Activated CD4-positive, alpha-beta T cell treated with anti-CD3 and anti-CD28 coated beads for 36 hours (primary cell): ENCODE measurements at regions not wholly inside any gene's neighbourhood (a gene's known extent, or its start where the extent isn't known, plus 50 kb on each side); places are given as distances from the start of the nearest gene placed in this dataset.

Source experiments
- ATAC-seq: fragments of 200-7000 bp; cut with Tn5 transposase; one replicate; pipeline ENCODE4 v1.10.0; 2021; ENCODE audit warnings: mild to moderate bottlenecking, moderate library complexity
- CTCF ChIA-PET: fragments of 350-600 bp; sonication (Branson Sonifier 250); formaldehyde crosslinking; loops from one replicate; lab custom pipeline; 2021; ENCODE audit warnings: antibody characterized with exemption; lab: Charles Lee
- POLR2A ChIA-PET: fragments of 350-600 bp; sonication (Branson Sonifier 250); formaldehyde crosslinking; loops from one replicate; lab custom pipeline; 2021; ENCODE audit warnings: antibody characterized with exemption, inconsistent platforms; lab: Charles Lee
- DNase-seq: peaks from one replicate; pipeline ENCODE4 v3.0.0-alpha.2; 2020
- H3K27ac Mint-ChIP-seq: one replicate; pipeline ENCODE4 v1.8.0; 2021; ENCODE audit warnings: mixed read lengths
- H3K27me3 Mint-ChIP-seq: one replicate; pipeline ENCODE4 v1.8.0; 2021; ENCODE audit warnings: mixed read lengths
- H3K36me3 Mint-ChIP-seq: one replicate; pipeline ENCODE4 v1.8.0; 2021; ENCODE audit warnings: low read depth, mixed read lengths
- H3K4me1 Mint-ChIP-seq: one replicate; pipeline ENCODE4 v1.8.0; 2021; ENCODE audit warnings: mixed read lengths
- H3K4me3 Mint-ChIP-seq: one replicate; pipeline ENCODE4 v1.8.0; 2021; ENCODE audit warnings: mild to moderate bottlenecking, moderate library complexity, mixed read lengths
- H3K9me3 Mint-ChIP-seq: one replicate; pipeline ENCODE4 v1.8.0; 2021; ENCODE audit warnings: low read depth, mixed read lengths
- intact Hi-C, 2 experiments: fragments of 100-400 bp; cut with DNase I in 1 of 2; cut with micrococcal nuclease in 1 of 2; formaldehyde crosslinking; loops; one replicate each; pipeline versions ENCODE4 v1.14.2 to v1.15.1; 2022 to 2024; cut with DNase I, micrococcal nuclease

DNA sequence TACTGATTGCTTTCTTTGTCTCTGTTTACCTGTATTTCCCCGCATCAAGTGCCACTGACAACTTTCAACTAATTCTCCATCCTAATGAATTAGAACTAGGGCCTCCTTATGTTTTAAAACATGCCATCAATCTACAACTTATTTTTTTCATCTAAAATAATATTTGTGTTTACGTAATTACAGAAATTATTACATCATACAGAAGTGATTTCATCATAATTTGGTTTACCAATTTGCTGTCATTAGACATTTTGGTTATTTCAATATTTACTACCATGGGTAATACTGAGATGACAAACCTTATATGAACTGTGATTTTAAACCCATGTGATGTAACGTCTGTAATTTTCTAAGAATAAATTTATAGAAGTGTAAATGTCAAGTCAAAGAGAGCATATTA lies 468.0 kb upstream of the IL12A start:
- intact Hi-C loops = no loop called here
- Mint-ChIP-seq H3K27ac (no peak overlapping the region), H3K27me3 (peaks cover 2% of the 10 kb centered on the region), H3K9me3 (no peaks in the 10 kb centered on the region), H3K36me3 (no peaks in the 10 kb centered on the region), H3K4me3 (no peak overlapping the region), H3K4me1 (no peaks in the 10 kb centered on the region)
- CTCF ChIA-PET = no interaction called here
- no peak for ATAC-seq
- DNase-seq = no peak
- POLR2A ChIA-PET = no interaction called here

DNA sequence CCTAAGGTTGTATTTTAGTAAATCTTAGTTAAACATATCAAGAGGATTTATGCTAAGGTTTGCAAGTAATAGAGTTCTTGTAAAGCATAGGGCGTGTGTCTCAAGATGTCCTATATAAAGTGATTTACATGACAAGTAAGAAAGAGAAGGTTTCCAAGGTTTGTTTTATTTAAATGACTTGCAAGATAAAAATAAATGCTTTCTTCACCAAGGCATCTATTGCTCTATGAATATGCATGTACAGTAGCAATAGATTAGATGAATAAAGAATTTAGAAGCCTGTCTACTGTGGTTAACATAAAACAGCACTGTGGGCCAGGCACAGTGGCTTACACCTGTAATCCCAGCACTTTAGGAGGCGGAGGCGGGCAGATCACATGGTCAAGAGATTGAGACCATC lies 466.4 kb upstream of the IL12A start:
- CTCF ChIA-PET = no interaction called here
- no peaks in the 10 kb centered on the region for H3K27me3 Mint-ChIP-seq
- no peak for DNase-seq
- intact Hi-C loops = no loop called here
- POLR2A ChIA-PET = no interaction called here
- no peak for ATAC-seq
- no peaks in the 10 kb centered on the region for H3K9me3 Mint-ChIP-seq
- no peak overlapping the region for H3K27ac Mint-ChIP-seq
- no peaks in the 10 kb centered on the region for H3K36me3 Mint-ChIP-seq
- no peaks in the 10 kb centered on the region for H3K4me1 Mint-ChIP-seq
- no peak overlapping the region for H3K4me3 Mint-ChIP-seq

- ATAC-seq = no peak
- ChIA-PET CTCF (no interaction called here), POLR2A (no interaction called here)
- Mint-ChIP-seq H3K4me1 (no peaks in the 10 kb centered on the region), H3K27me3 (no peaks in the 10 kb centered on the region), H3K4me3 (no peak overlapping the region), H3K9me3 (no peaks in the 10 kb centered on the region), H3K36me3 (no peaks in the 10 kb centered on the region), H3K27ac (no peak overlapping the region)
- DNase-seq = no peak
- intact Hi-C loops = no loop called here
Observed at GRCh38 chr3:159528251-159528895, 460.3 kb upstream of the IL12A start.

- H3K27me3 Mint-ChIP-seq = no peaks in the 10 kb centered on the region
- DNase-seq = no peak
- H3K4me1 Mint-ChIP-seq = no peaks in the 10 kb centered on the region
- CTCF ChIA-PET = no interaction called here
- POLR2A ChIA-PET = no interaction called here
- no peaks in the 10 kb centered on the region for H3K9me3 Mint-ChIP-seq
- intact Hi-C loops = no loop called here
- H3K36me3 Mint-ChIP-seq = no peaks in the 10 kb centered on the region
- ATAC-seq = no peak
- no peak overlapping the region for H3K27ac Mint-ChIP-seq
- no peak overlapping the region for H3K4me3 Mint-ChIP-seq
Observed at GRCh38 chr3:159532577-159532976, 456.1 kb upstream of the IL12A start.

- no peak overlapping the region for H3K4me3 Mint-ChIP-seq
- ATAC-seq = no peak
- ChIA-PET POLR2A (no interaction called here), CTCF (no interaction called here)
- no peak for DNase-seq
- no peaks in the 10 kb centered on the region for H3K36me3 Mint-ChIP-seq
- no peaks in the 10 kb centered on the region for H3K4me1 Mint-ChIP-seq
- H3K9me3 Mint-ChIP-seq = no peaks in the 10 kb centered on the region
- H3K27ac Mint-ChIP-seq = no peak overlapping the region
- H3K27me3 Mint-ChIP-seq = no peaks in the 10 kb centered on the region
- intact Hi-C loops = no loop called here
Observed at GRCh38 chr3:159534496-159534895, 454.1 kb upstream of the IL12A start.

DNA sequence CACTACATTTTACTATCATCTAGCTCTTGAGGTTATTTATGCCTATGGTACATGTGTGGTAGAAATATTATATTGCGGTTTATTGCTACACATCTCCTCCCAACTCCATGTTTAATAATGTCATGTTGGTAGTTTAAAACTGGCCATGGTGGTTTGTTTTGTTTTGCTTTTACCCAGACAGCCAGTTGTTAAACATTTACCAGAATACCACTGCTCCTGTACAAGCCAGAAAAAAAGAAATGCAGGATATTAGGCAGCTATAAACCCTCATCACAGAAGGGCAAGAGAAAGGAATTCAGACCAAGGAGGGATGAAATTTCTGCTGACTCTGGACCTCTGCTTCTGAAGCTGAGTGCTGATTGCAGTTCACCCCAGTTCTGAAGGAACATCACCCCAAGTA lies 451.8 kb upstream of the IL12A start:
- CTCF ChIA-PET = no interaction called here
- intact Hi-C loops = no loop called here
- Mint-ChIP-seq H3K27me3 (no peaks in the 10 kb centered on the region), H3K27ac (no peak overlapping the region), H3K9me3 (peaks cover 4% of the 10 kb centered on the region), H3K4me3 (no peak overlapping the region), H3K36me3 (no peaks in the 10 kb centered on the region), H3K4me1 (no peaks in the 10 kb centered on the region)
- no peak for DNase-seq
- POLR2A ChIA-PET = no interaction called here
- no peak for ATAC-seq

GRCh38 chr3:159538507-159538906 lies 450.1 kb upstream of the IL12A start:
- H3K36me3 Mint-ChIP-seq = no peaks in the 10 kb centered on the region
- H3K27ac Mint-ChIP-seq = no peak overlapping the region
- DNase-seq = no peak
- intact Hi-C loops = no loop called here
- ChIA-PET CTCF (no interaction called here), POLR2A (no interaction called here)
- no peak overlapping the region for H3K4me3 Mint-ChIP-seq
- H3K27me3 Mint-ChIP-seq = no peaks in the 10 kb centered on the region
- ATAC-seq = no peak
- H3K4me1 Mint-ChIP-seq = no peaks in the 10 kb centered on the region
- H3K9me3 Mint-ChIP-seq = peaks cover 4% of the 10 kb centered on the region

DNA sequence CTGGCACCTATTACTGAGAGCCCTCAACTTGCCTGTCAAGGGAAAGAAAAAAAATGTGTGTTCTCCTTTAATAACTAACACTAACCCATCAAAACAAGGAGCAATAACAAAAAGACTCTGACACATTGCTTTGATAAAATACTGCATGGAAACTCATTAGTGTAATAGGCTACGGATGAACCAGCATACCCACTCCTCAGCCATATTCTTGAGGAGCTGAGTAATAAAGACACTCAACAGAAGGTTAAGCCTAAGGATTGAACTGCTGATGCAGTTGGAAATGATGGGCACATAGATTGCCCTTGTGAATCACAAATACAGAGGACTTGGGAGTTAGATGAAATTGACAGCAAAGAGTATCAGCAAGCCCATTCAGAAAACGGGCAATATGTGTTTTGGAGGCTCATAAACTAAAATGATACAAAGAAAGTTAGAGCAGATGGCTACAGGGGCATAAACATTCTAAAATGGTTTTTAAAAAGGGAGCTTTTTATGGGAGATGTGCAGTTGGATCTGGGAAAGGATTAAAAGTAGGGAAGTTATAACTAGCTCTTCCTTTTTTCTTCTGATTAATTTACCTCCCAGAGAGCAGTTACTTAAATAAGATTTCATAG lies 447.6 kb upstream of the IL12A start:
- Mint-ChIP-seq H3K4me1 (no peaks in the 10 kb centered on the region), H3K27ac (no peak overlapping the region), H3K36me3 (no peaks in the 10 kb centered on the region), H3K9me3 (peaks cover 4% of the 10 kb centered on the region), H3K4me3 (no peak overlapping the region), H3K27me3 (no peaks in the 10 kb centered on the region)
- ATAC-seq = no peak
- intact Hi-C loops = no loop called here
- ChIA-PET POLR2A (no interaction called here), CTCF (interaction anchor here (0.8 kb wide), 1 partner anchor 14 kb away, joined by 3 read pairs; no protein-coding TSS in a partner anchor)
- DNase-seq = no peak

DNA sequence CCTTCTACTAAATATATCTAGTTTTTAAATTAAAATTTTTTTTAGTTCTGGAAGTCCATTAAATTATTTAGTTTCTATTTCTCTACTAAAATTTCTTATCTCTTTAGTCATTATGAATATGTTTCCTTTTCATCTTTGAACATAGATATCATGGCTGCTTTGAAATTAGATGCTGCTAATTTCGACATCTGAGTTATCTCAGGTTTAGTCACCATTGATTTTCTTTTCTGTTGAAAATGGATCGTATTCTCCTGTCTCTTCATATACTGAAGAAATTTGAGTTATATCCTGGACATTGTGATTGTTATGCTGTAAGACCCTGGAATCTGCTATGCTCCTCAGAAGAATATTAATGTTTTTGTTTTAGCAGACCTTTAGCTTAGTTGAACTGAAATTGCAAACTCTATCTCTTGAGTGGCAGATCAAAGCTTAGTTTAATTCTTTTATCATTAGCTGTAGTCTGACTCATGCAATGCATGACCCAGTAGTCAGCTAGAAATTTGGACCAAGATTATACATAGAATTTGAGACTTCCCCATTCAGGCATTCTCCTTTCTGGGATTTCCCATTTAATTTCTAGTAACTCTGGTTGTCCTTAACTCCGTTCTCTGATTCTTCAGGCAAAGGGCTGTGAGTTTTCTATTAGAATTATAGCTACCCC lies 439.8 kb upstream of the IL12A start:
- ChIA-PET CTCF (interaction anchor here (0.6 kb wide), 1 partner anchor 24 kb away, joined by 3 read pairs; no protein-coding TSS in a partner anchor), POLR2A (no interaction called here)

GRCh38 chr3:159555205-159555604 lies 433.4 kb upstream of the IL12A start:
- H3K27ac Mint-ChIP-seq = no peak overlapping the region
- no peak for ATAC-seq
- no peaks in the 10 kb centered on the region for H3K36me3 Mint-ChIP-seq
- H3K4me1 Mint-ChIP-seq = no peaks in the 10 kb centered on the region
- ChIA-PET CTCF (no interaction called here), POLR2A (no interaction called here)
- intact Hi-C loops = no loop called here
- H3K9me3 Mint-ChIP-seq = peaks cover 2% of the 10 kb centered on the region
- H3K27me3 Mint-ChIP-seq = no peaks in the 10 kb centered on the region
- DNase-seq = no peak
- no peak overlapping the region for H3K4me3 Mint-ChIP-seq

More for the DNA sequence above, 439.8 kb upstream of the IL12A start:
- Mint-ChIP-seq H3K4me3 (no peak overlapping the region), H3K27me3 (no peaks in the 10 kb centered on the region), H3K27ac (no peak overlapping the region), H3K4me1 (no peaks in the 10 kb centered on the region), H3K9me3 (peaks cover 5% of the 10 kb centered on the region), H3K36me3 (no peaks in the 10 kb centered on the region)
- intact Hi-C loops = no loop called here
- ATAC-seq (no peak), DNase-seq (no peak)

DNA sequence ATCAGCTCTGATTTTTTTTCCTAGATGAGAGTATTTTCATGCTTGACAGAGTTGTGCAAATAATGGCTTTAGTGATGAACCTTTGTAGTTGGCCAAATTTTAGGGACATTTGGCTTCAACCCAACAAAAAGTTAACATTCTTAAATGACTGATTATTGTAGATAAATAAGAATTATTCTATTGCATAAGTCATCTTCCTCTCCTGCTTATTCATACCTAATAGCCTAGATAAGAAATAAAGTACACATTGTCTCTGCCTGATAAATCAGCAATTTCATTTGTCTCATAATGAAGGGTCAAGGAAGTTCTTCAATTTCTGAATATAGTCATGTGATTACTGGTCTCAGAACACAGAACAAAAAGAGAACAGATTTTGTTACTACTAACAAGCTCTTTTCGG lies 428.9 kb upstream of the IL12A start:
- CTCF ChIA-PET = no interaction called here
- ATAC-seq (no peak), DNase-seq (no peak)
- Mint-ChIP-seq H3K4me3 (no peak overlapping the region), H3K36me3 (no peaks in the 10 kb centered on the region), H3K4me1 (no peaks in the 10 kb centered on the region), H3K27me3 (no peaks in the 10 kb centered on the region), H3K27ac (no peak overlapping the region), H3K9me3 (peaks cover 2% of the 10 kb centered on the region)
- POLR2A ChIA-PET = no interaction called here
- intact Hi-C loops = no loop called here
